ENCODE measurements at regions not wholly inside any gene's neighbourhood (a gene's known extent, or its start where the extent isn't known, plus 50 kb on each side); places are given as distances from the start of the nearest gene placed in this dataset.

GRCh38 chr2:198326431-198326830 lies 522.0 kb downstream of the PLCL1 start (continued):
- TF ChIP-seq CTCF (IDR thresholded peaks at IDR 0.05; ENCODE audit: low read depth, low read length, missing input control) (no peak), HNF4A (conservative IDR thresholded peaks at IDR 0.05) (no peak), MAX (IDR thresholded peaks at IDR 0.05) (no peak), FOXA2 (IDR thresholded peaks at IDR 0.05) (no peak), JUND (IDR thresholded peaks at IDR 0.05) (no peak)

DNA sequence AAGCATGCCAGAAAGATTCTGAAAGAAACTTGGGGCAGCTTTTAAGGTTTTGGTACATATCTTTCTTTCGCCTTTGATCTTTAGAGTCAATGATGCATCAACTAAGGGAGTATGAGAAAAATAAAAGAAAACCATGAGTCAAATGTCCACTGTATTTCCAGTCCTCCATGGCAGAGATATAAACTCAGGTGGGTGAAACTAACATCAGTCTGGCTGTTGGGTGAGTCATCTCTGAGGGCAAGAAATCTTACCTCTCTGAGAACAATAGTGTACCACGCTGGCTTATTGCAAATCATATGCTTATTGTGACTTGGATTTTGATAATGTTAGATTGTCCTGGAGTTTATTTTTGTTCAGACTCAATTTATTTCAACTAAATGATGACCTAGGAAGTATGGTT lies 521.0 kb downstream of the PLCL1 start:
- H3K4me1 ChIP-seq (ENCODE audit: control insufficient read depth in 4 of 4, insufficient read depth in 4 of 4, low read length in 3 of 4), result no peaks in the 10 kb centered on the region
- no peaks in the 10 kb centered on the region for H3K9me3 ChIP-seq (ENCODE audit: control insufficient read depth in 4 of 4, low read length in 3 of 4)
- H3K9ac ChIP-seq (ENCODE audit: low read depth in 1 of 2, low read length in 2 of 2), result no peak overlapping the region
- TF ChIP-seq MAX (IDR thresholded peaks at IDR 0.05), result no peak
- TF ChIP-seq RXRA (IDR thresholded peaks at IDR 0.05), result no peak
- TF ChIP-seq FOXA2 (IDR thresholded peaks at IDR 0.05), result no peak
- no peak for TF ChIP-seq SP1 (IDR thresholded peaks at IDR 0.05)
- TF ChIP-seq CTCF (IDR thresholded peaks at IDR 0.05; ENCODE audit: low read depth, low read length, missing input control), result no peak
- no peak for TF ChIP-seq GABPA (IDR thresholded peaks at IDR 0.05 in 1 of 2, conservative IDR thresholded peaks at IDR 0.05 in 1 of 2)
- TF ChIP-seq JUND (IDR thresholded peaks at IDR 0.05), result no peak
- TF ChIP-seq HNF4G (IDR thresholded peaks at IDR 0.05), result no peak
- WGBS, result 92% methylated on average over 2 of the region's 2 CpGs
- H3K36me3 ChIP-seq (ENCODE audit: control insufficient read depth in 4 of 4, insufficient read depth in 3 of 4, low read depth in 1 of 4, low read length in 3 of 4), result no peaks in the 10 kb centered on the region
- no peak overlapping the region for H3K4me3 ChIP-seq (ENCODE audit: low read depth in 1 of 3, low read length in 3 of 3)
- H3K27me3 ChIP-seq (ENCODE audit: control insufficient read depth in 4 of 4, insufficient read depth in 4 of 4, low read length in 3 of 4), result no peaks in the 10 kb centered on the region
- no peak overlapping the region for H3K27ac ChIP-seq (ENCODE audit: low read depth in 1 of 2, low read length in 2 of 2)
- no peak for DNase-seq (ENCODE audit: low spot score)

- H3K4me3 ChIP-seq (ENCODE audit: low read depth in 1 of 3, low read length in 3 of 3), result no peak overlapping the region
Observed at GRCh38 chr2:198324071-198324470, 519.7 kb downstream of the PLCL1 start.

More at GRCh38 chr2:198324071-198324470, 519.7 kb downstream of the PLCL1 start:
- no peak overlapping the region for H3K27ac ChIP-seq (ENCODE audit: low read depth in 1 of 2, low read length in 2 of 2)
- no peaks in the 10 kb centered on the region for H3K27me3 ChIP-seq (ENCODE audit: control insufficient read depth in 4 of 4, insufficient read depth in 4 of 4, low read length in 3 of 4)
- H3K4me1 ChIP-seq (ENCODE audit: control insufficient read depth in 4 of 4, insufficient read depth in 4 of 4, low read length in 3 of 4), result no peaks in the 10 kb centered on the region
- H3K9ac ChIP-seq (ENCODE audit: low read depth in 1 of 2, low read length in 2 of 2), result no peak overlapping the region
- 76% methylated on average over 4 of the region's 4 CpGs for WGBS
- DNase-seq (ENCODE audit: low spot score), result no peak
- no peak for TF ChIP-seq FOXA2 (IDR thresholded peaks at IDR 0.05)
- TF ChIP-seq GABPA (IDR thresholded peaks at IDR 0.05 in 1 of 2, conservative IDR thresholded peaks at IDR 0.05 in 1 of 2), result no peak
- no peak for TF ChIP-seq FOXA1 (IDR thresholded peaks at IDR 0.05)
- no peak for TF ChIP-seq HNF4G (IDR thresholded peaks at IDR 0.05)
- no peak for TF ChIP-seq CTCF (IDR thresholded peaks at IDR 0.05; ENCODE audit: low read depth, low read length, missing input control)
- TF ChIP-seq, protein P1, sequence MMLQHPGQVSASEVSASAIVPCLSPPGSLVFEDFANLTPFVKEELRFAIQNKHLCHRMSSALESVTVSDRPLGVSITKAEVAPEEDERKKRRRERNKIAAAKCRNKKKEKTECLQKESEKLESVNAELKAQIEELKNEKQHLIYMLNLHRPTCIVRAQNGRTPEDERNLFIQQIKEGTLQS (IDR thresholded peaks at IDR 0.05), result no peak
- no peak for TF ChIP-seq HNF4A (conservative IDR thresholded peaks at IDR 0.05)
- TF ChIP-seq JUND (IDR thresholded peaks at IDR 0.05), result no peak
- no peak for TF ChIP-seq RAD21 (IDR thresholded peaks at IDR 0.05)
- TF ChIP-seq, protein P2, sequence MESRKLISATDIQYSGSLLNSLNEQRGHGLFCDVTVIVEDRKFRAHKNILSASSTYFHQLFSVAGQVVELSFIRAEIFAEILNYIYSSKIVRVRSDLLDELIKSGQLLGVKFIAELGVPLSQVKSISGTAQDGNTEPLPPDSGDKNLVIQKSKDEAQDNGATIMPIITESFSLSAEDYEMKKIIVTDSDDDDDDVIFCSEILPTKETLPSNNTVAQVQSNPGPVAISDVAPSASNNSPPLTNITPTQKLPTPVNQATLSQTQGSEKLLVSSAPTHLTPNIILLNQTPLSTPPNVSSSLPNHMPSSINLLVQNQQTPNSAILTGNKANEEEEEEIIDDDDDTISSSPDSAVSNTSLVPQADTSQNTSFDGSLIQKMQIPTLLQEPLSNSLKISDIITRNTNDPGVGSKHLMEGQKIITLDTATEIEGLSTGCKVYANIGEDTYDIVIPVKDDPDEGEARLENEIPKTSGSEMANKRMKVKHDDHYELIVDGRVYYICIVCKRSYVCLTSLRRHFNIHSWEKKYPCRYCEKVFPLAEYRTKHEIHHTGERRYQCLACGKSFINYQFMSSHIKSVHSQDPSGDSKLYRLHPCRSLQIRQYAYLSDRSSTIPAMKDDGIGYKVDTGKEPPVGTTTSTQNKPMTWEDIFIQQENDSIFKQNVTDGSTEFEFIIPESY (IDR thresholded peaks at IDR 0.05), result no peak
- no peaks in the 10 kb centered on the region for H3K36me3 ChIP-seq (ENCODE audit: control insufficient read depth in 4 of 4, insufficient read depth in 3 of 4, low read depth in 1 of 4, low read length in 3 of 4)
- no peaks in the 10 kb centered on the region for H3K9me3 ChIP-seq (ENCODE audit: control insufficient read depth in 4 of 4, low read length in 3 of 4)

Measured in liver (tissue), 8 donors.